K562 (cell line): ENCODE measurements at regions not wholly inside any gene's neighbourhood (a gene's known extent, or its start where the extent isn't known, plus 50 kb on each side); places are given as distances from the start of the nearest gene placed in this dataset.

Source experiments
- NFYB ChIP-seq: IDR thresholded peaks from 2 replicates; pipeline ENCODE4 v1.6.1; 2011; ENCODE audit warnings: mild to moderate bottlenecking, moderate library complexity; ENCODE audit not compliant: insufficient read length; ENCODE audit errors: extremely low read depth
- POLR2A ChIP-seq: fragments of 450-650 bp; conservative IDR thresholded peaks from 2 replicates; pipeline ENCODE4 v1.6.1; 2016
- TF ChIP-seq, protein P1 (sequence below): sonication (generic); formaldehyde crosslinking; IDR thresholded peaks from 2 replicates; pipeline ENCODE4 v1.8.0; 2022; ENCODE audit warnings: mild to moderate bottlenecking, missing genetic modification reagents, borderline replicate concordance

DNA sequence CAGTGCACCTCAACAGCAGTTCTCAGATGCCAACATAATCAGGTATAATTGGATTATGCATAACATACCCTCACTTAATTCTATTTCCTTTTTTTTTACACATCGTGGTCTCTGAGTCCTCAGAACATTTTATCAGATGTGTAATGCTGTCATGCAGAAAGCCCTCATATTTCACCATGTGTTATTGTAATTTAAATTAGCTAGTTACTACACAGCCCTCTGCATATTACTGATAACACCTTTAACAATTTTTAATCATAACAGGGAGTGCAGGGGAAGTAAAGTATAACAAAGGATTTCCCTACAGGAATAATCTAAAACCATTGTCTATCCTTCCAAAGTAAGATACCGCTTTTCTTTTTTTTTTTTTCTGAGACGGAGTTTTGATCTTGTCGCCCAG lies 91.9 kb upstream of the CCDC28A start:
- TF ChIP-seq POLR2A (no peak), NFYB (no peak)
- TF ChIP-seq, protein P1, sequence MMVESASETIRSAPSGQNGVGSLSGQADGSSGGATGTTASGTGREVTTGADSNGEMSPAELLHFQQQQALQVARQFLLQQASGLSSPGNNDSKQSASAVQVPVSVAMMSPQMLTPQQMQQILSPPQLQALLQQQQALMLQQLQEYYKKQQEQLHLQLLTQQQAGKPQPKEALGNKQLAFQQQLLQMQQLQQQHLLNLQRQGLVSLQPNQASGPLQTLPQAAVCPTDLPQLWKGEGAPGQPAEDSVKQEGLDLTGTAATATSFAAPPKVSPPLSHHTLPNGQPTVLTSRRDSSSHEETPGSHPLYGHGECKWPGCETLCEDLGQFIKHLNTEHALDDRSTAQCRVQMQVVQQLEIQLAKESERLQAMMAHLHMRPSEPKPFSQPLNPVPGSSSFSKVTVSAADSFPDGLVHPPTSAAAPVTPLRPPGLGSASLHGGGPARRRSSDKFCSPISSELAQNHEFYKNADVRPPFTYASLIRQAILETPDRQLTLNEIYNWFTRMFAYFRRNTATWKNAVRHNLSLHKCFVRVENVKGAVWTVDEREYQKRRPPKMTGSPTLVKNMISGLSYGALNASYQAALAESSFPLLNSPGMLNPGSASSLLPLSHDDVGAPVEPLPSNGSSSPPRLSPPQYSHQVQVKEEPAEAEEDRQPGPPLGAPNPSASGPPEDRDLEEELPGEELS = no peak
